COLO829 (cell line): ENCODE measurements at regions not wholly inside any gene's neighbourhood (a gene's known extent, or its start where the extent isn't known, plus 50 kb on each side); places are given as distances from the start of the nearest gene placed in this dataset.
"Not testable (repeated sequence)": the region's sequence is repeated elsewhere in the genome, so short reads cannot be mapped to it uniquely, and the experiment has no call there.

ENCODE experiments used
- DNase-seq: peaks from one replicate; pipeline ENCODE4 v3.0.0; 2012; ENCODE audit warnings: low spot score

DNA sequence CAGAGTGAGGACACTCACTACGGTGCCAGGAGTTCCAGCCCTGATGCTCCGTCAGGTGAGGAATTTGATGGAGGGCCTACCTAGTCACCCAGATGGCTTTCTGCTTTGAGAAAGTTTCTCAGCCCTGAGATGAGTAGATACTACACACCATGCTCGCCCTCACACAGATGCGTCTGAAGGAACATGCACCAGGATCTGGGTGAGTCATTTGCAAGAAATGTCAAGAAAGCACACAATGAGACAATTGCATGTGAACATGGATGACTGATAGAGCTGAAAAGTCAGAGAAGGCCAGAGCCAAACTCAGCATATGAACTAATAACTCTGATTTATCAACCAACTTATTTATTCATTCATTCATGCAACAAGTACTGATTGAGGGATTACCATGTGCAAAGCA, 483.9 kb downstream of the OMA1 start:
- DNase-seq, result no peak

- no peak for DNase-seq
Observed at GRCh38 chr1:58060559-58061170, 485.9 kb downstream of the OMA1 start.

DNA sequence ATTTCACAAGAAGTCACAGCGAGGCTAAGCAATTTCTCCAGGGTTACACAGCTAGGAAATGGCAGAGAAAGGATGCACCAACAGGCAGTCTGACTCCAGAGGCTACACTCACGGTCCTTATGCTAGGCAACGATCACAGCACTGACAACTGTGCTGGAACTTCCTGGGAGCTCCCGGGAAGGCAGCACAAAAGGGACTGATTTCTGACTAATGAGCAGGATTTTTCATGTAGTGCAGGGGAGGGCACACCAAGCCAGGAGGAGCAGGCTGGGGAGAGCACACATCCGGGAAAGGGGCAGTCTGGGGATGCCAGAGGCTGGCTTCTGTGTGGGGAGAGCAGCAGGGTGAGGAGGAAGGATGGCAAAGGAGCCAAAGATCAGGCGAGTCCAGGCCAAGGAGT, 486.7 kb downstream of the OMA1 start:
- DNase-seq, result no peak

- no peak for DNase-seq
Observed at GRCh38 chr1:58058323-58058722, 488.2 kb downstream of the OMA1 start.

DNA sequence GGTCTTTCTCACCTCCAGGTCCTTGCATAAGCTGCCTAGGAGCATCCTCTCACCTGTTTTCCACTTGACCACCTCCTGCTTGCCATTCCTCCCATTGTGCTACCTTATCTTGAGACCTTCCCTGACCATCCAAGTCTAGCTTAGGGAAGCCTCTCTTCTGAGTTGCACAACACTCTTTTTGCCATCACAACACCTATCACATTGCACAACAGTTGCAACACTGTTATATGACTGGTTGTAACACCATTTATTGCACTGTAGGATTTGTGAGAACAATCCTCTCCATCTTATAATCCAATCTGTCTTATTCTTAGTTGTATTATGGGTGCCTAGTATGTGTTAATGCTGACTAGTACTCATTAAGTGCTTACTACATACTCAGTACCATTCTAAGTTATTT, 488.7 kb downstream of the OMA1 start:
- no peak for DNase-seq

GRCh38 chr1:58051187-58051586, 495.3 kb downstream of the OMA1 start:
- not testable (repeated sequence) for DNase-seq

- peak; percentile 34 for DNase-seq
Observed at GRCh38 chr1:58047265-58047858, 499.2 kb downstream of the OMA1 start.

DNA sequence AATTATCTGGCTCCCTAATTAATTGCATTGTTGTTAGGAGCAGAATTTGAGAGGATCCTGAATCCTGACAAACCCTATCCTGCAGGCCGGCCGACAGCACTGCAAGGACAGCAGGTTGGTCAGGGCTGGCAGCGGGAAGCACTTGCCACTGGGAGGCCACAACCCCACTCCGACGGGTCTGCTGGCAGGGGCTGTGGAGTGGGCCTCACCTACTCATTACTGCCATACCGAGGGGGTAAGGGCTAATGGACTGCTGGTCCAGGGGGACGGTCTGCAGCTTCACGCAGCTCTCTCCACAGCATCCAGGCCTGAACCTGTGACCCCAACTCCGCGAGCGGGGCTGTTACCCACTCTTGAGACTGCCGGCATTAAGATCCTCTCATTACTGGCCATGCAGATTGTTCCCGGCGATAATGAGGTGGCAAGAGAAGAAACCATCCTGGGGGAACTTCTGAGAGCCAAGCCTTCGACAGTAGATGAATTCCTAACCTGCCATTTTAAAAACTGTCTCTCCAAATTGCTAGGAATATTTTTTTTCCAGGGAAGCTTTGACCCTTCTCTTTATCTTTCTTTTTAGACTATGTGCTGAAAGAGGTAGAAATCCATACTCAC, 501.3 kb downstream of the OMA1 start:
- DNase-seq, result no peak

DNA sequence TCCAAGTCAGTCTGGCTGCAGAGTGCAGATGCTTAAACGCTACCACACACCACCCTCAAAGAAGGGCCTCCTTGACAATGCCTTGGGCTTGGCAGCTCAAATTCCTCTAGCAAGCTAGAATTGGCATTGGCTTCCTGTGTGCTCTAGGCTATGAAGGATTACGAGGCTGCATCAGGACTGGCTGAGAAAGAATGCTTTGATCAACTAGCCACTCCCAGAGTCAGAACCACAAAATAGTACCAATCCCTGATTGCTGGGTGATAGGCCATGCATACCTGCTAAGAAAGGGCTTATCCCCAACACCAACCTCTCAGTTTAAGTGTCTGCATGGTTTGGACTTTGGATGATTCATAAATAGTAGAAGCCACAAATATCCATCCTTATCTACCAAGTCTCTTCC, 504.9 kb downstream of the OMA1 start:
- no peak for DNase-seq

GRCh38 chr1:58038574-58038973, 508.0 kb downstream of the OMA1 start:
- DNase-seq, result no peak

GRCh38 chr1:58035523-58035922, 511.0 kb downstream of the OMA1 start:
- DNase-seq, result no peak

GRCh38 chr1:58033311-58033710, 513.2 kb downstream of the OMA1 start:
- peak; percentile 74 for DNase-seq

- no peak for DNase-seq
Observed at GRCh38 chr1:58032611-58033073, 513.9 kb downstream of the OMA1 start.

DNA sequence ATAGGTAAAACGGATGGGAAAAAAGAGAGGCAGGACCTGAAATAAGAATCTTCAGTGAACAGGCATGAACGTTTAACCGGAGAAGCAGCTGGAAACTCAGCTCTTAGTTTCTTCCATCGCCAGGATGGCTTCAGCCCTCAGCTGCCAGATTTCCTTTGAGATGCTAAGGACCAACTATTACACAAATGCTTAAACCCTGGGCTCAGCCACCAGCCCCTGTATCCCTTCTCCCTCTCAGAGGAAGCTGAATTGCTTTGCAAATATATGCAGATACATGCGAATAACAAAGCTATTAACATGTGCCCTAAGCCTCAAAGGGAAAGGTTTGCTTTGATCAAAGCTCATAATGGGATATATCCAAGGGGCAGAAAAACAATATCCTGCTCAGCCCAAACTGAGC, 515.1 kb downstream of the OMA1 start:
- DNase-seq, result no peak

GRCh38 chr1:58030456-58030855, 516.1 kb downstream of the OMA1 start:
- DNase-seq, result no peak

DNA sequence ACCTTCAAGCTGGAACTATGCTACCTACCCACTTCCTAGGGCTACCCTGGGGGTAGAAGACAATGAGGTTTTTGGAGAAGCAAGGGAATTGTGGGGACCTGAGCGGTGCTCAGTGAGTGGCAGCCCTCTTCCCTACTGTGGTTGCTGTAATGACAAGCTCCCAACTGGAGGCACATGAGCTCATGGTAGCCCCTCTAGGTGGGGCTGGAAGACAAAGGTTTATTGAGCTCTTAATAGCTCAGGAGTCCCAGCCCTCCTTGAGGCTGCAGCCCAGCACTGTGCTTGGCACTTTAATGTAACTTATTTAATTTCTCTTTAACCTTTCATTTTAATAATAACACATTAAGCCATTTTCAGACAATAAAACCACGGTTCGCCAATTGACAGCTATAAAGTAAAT, 528.9 kb downstream of the OMA1 start:
- DNase-seq, result no peak

DNA sequence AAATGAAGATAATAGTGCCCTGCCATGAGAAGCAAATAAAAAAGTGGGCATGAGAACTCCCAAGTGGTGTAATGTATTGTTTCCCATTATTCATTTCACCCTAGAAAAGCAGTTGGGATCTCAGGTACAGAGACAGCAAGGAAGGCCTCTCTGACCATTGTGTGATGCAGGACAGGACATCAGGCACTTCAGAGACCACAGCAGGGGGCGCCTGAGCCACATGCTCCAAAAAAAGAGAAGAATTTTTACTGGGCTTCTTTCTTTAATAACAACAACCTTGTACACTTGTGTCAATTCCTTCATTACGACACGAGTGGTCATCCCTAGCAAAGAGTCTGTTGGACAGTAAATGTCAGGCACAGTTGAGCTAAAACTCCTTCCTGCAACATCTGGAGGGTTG, 533.3 kb downstream of the OMA1 start:
- no peak for DNase-seq

GRCh38 chr1:58011978-58012377, 534.5 kb downstream of the OMA1 start:
- DNase-seq, result no peak

DNA sequence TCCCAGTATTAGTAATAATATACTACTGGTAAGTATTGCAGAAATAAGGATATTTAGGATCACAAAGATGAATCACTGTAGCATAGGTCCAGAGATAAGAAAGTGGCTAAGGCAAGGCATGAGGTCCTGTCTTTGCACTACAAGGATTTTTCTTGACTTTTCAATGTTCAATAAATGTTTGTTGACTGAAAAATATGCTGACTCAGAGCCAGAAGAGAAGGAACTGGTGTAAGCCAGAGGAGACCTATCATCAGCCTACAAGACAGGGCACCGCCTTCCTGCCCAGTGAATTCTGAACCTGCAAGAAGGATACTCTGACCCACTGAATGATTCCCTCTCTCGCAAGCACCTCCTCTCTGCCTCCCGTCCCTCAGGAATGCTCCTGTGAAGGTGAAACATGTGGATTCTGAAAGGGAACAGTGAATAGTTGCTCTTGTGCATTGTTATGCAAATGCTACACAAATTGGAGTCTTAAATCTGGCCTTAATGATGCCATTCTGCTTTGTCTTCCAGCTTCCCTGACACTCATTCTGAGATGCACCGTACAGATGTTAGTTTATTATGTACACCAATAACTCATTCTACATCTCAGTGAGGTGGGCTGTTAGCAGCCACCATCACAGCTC, 540.0 kb downstream of the OMA1 start:
- no peak for DNase-seq

DNA sequence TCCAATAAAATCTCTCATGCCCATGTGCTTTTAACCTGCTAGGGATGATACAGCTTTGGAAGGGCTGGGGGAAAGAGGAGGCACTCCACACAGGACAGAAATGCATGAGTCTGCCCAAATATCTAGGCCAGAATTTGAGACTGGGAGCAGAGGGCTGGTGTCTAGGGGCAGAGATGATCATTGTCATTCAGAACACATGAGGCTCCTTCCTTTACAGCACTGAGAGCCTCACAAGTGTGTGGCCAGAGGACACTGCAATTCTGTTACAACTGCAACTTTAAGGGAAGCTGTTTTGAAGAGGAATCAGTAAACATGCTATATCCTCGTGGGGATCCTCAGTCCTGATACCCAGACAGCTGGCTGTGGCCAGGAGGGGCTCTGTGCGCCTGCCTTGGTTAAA, 541.3 kb downstream of the OMA1 start:
- DNase-seq, result no peak

DNA sequence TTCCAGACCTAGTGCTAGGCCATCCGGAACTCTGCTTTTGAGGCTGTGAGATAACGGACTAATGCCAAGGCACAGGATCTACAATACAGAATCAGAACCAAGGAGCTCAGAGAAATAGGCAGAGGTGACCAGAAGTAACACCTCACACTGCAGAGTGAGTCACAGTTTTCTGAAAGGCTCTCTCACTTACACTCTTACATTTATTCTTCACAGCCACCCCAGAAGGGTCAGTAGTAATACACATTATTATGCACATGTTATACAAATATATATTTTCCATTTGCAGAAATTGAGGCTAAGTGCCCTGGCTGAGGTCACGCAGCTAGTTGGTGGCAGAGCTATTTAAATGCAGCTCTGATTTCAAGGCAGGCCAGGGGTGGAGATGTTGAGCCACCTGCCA, 542.5 kb downstream of the OMA1 start:
- DNase-seq, result no peak

DNA sequence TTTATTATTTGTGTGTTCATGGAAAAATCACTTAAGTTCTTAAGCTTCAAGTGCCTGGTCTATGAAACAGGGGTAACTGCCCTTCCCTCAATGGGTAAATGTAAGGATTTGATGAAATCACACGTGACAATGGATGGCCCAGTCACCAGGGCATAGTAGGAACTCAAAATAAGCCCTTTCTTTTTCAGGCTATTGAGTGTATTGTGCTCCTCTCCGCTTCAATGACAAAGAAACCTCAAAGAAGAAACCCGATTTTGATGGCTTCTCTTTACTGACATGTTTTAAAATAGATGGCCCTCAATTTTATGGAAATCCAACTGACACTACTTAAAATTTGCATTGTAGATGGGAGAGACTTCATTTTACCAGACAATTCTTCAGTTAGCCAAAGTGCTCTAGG, 543.5 kb downstream of the OMA1 start:
- no peak for DNase-seq

- no peak for DNase-seq
Observed at GRCh38 chr1:58000821-58001220, 545.7 kb downstream of the OMA1 start.
